Activated naive CD4-positive, alpha-beta T cell treated with anti-CD3 and anti-CD28 coated beads for 36 hours (primary cell): ENCODE measurements at regions not wholly inside any gene's neighbourhood (a gene's known extent, or its start where the extent isn't known, plus 50 kb on each side); places are given as distances from the start of the nearest gene placed in this dataset.
"Not testable (repeated sequence)": the region's sequence is repeated elsewhere in the genome, so short reads cannot be mapped to it uniquely, and the experiment has no call there.

Experiments used
- CTCF ChIA-PET: fragments of 350-600 bp; sonication (Branson Sonifier 250); formaldehyde crosslinking; loops from one replicate; lab custom pipeline; 2021; ENCODE audit warnings: antibody characterized with exemption; lab: Charles Lee
- DNase-seq: peaks from one replicate; pipeline ENCODE4 v3.0.0-alpha.2; 2020
- H3K27ac Mint-ChIP-seq: one replicate; pipeline ENCODE4 v1.8.0; 2021; ENCODE audit warnings: mild to moderate bottlenecking, mixed read lengths
- H3K27me3 Mint-ChIP-seq: one replicate; pipeline ENCODE4 v1.8.0; 2021; ENCODE audit warnings: low read depth, mixed read lengths
- H3K36me3 Mint-ChIP-seq: one replicate; pipeline ENCODE4 v1.8.0; 2021; ENCODE audit warnings: low read depth, mixed read lengths
- H3K4me1 Mint-ChIP-seq: one replicate; pipeline ENCODE4 v1.8.0; 2021; ENCODE audit warnings: low read depth, mixed read lengths
- H3K4me3 Mint-ChIP-seq: one replicate; pipeline ENCODE4 v1.8.0; 2021; ENCODE audit warnings: mild to moderate bottlenecking, moderate library complexity, mixed read lengths
- H3K9me3 Mint-ChIP-seq: one replicate; pipeline ENCODE4 v1.8.0; 2021; ENCODE audit warnings: mixed read lengths
- intact Hi-C: fragments of 100-400 bp; cut with micrococcal nuclease; formaldehyde crosslinking; loops from one replicate; pipeline ENCODE4 v1.15.1; 2023

- H3K4me1 Mint-ChIP-seq, result no peaks in the 10 kb centered on the region
Observed at GRCh38 chr18:73352546-73352945, 484.8 kb upstream of the NETO1 start.

GRCh38 chr18:73340135-73340977 lies 472.6 kb upstream of the NETO1 start:
- no peak for DNase-seq
- no peak overlapping the region for H3K27ac Mint-ChIP-seq
- H3K4me1 Mint-ChIP-seq, result no peaks in the 10 kb centered on the region
- H3K36me3 Mint-ChIP-seq, result no peaks in the 10 kb centered on the region
- intact Hi-C loops, result no loop called here
- no peaks in the 10 kb centered on the region for H3K9me3 Mint-ChIP-seq
- H3K4me3 Mint-ChIP-seq, result no peak overlapping the region
- CTCF ChIA-PET, result no interaction called here
- H3K27me3 Mint-ChIP-seq, result no peaks in the 10 kb centered on the region

More at GRCh38 chr18:73352546-73352945, 484.8 kb upstream of the NETO1 start:
- no peak overlapping the region for H3K27ac Mint-ChIP-seq
- CTCF ChIA-PET, result no interaction called here
- no peak overlapping the region for H3K4me3 Mint-ChIP-seq
- no peaks in the 10 kb centered on the region for H3K27me3 Mint-ChIP-seq
- no peak for DNase-seq
- intact Hi-C loops, result no loop called here
- no peaks in the 10 kb centered on the region for H3K36me3 Mint-ChIP-seq
- H3K9me3 Mint-ChIP-seq, result peaks cover 1% of the 10 kb centered on the region

- no peak for DNase-seq
- CTCF ChIA-PET, result no interaction called here
- Mint-ChIP-seq H3K9me3 (no peaks in the 10 kb centered on the region), H3K4me3 (no peak overlapping the region), H3K27me3 (no peaks in the 10 kb centered on the region), H3K36me3 (no peaks in the 10 kb centered on the region), H3K4me1 (no peaks in the 10 kb centered on the region), H3K27ac (no peak overlapping the region)
- intact Hi-C loops, result no loop called here
Observed at GRCh38 chr18:73331212-73331772, 463.5 kb upstream of the NETO1 start.

GRCh38 chr18:73330106-73330505 lies 462.3 kb upstream of the NETO1 start:
- DNase-seq, H3K4me1 Mint-ChIP-seq, H3K36me3 Mint-ChIP-seq, CTCF ChIA-PET, H3K9me3 Mint-ChIP-seq, H3K4me3 Mint-ChIP-seq, H3K27me3 Mint-ChIP-seq, H3K27ac Mint-ChIP-seq, intact Hi-C loops: not testable (repeated sequence)

- H3K36me3 Mint-ChIP-seq, DNase-seq, H3K4me1 Mint-ChIP-seq, intact Hi-C loops, CTCF ChIA-PET, H3K4me3 Mint-ChIP-seq, H3K27ac Mint-ChIP-seq, H3K9me3 Mint-ChIP-seq, H3K27me3 Mint-ChIP-seq: not testable (repeated sequence)
Observed at GRCh38 chr18:73324187-73324831, 456.5 kb upstream of the NETO1 start.

- peaks cover 2% of the 10 kb centered on the region for H3K9me3 Mint-ChIP-seq
- H3K4me3 Mint-ChIP-seq, result no peak overlapping the region
- CTCF ChIA-PET, result no interaction called here
- intact Hi-C loops, result no loop called here
- H3K27ac Mint-ChIP-seq, result no peak overlapping the region
- H3K4me1 Mint-ChIP-seq, result no peaks in the 10 kb centered on the region
- DNase-seq, result no peak
- H3K36me3 Mint-ChIP-seq, result no peaks in the 10 kb centered on the region
- H3K27me3 Mint-ChIP-seq, result no peaks in the 10 kb centered on the region
Observed at GRCh38 chr18:73318739-73319479, 451.1 kb upstream of the NETO1 start.

- H3K36me3 Mint-ChIP-seq, result no peaks in the 10 kb centered on the region
- H3K27me3 Mint-ChIP-seq, result no peaks in the 10 kb centered on the region
- H3K27ac Mint-ChIP-seq, result no peak overlapping the region
- H3K4me1 Mint-ChIP-seq, result no peaks in the 10 kb centered on the region
- DNase-seq, result no peak
- intact Hi-C loops, result no loop called here
- CTCF ChIA-PET, result no interaction called here
- no peak overlapping the region for H3K4me3 Mint-ChIP-seq
- H3K9me3 Mint-ChIP-seq, result peaks cover 2% of the 10 kb centered on the region
Observed at GRCh38 chr18:73316513-73316912, 448.7 kb upstream of the NETO1 start.

- CTCF ChIA-PET, result no interaction called here
- H3K27me3 Mint-ChIP-seq, result no peaks in the 10 kb centered on the region
- DNase-seq, result no peak
- peaks cover 4% of the 10 kb centered on the region for H3K9me3 Mint-ChIP-seq
- no peak overlapping the region for H3K4me3 Mint-ChIP-seq
- intact Hi-C loops, result no loop called here
- no peaks in the 10 kb centered on the region for H3K36me3 Mint-ChIP-seq
- no peak overlapping the region for H3K27ac Mint-ChIP-seq
- H3K4me1 Mint-ChIP-seq, result no peaks in the 10 kb centered on the region
Observed at GRCh38 chr18:73315381-73315780, 447.6 kb upstream of the NETO1 start.

GRCh38 chr18:73313476-73313875 lies 445.7 kb upstream of the NETO1 start:
- intact Hi-C loops, result no loop called here
- Mint-ChIP-seq H3K4me3 (no peak overlapping the region), H3K9me3 (peaks cover 5% of the 10 kb centered on the region), H3K27me3 (no peaks in the 10 kb centered on the region), H3K4me1 (no peaks in the 10 kb centered on the region), H3K27ac (no peak overlapping the region), H3K36me3 (no peaks in the 10 kb centered on the region)
- CTCF ChIA-PET, result no interaction called here
- DNase-seq, result no peak

GRCh38 chr18:73296686-73297085 lies 428.9 kb upstream of the NETO1 start:
- Mint-ChIP-seq H3K27me3 (no peaks in the 10 kb centered on the region), H3K27ac (no peak overlapping the region), H3K36me3 (no peaks in the 10 kb centered on the region), H3K9me3 (peaks cover 5% of the 10 kb centered on the region), H3K4me3 (no peak overlapping the region), H3K4me1 (no peaks in the 10 kb centered on the region)
- no peak for DNase-seq
- CTCF ChIA-PET, result no interaction called here
- intact Hi-C loops, result no loop called here

- Mint-ChIP-seq H3K27ac (no peak overlapping the region), H3K9me3 (peaks cover 5% of the 10 kb centered on the region), H3K4me3 (no peak overlapping the region), H3K27me3 (no peaks in the 10 kb centered on the region), H3K4me1 (no peaks in the 10 kb centered on the region), H3K36me3 (no peaks in the 10 kb centered on the region)
- CTCF ChIA-PET, result no interaction called here
- intact Hi-C loops, result no loop called here
- DNase-seq, result no peak
Observed at GRCh38 chr18:73292156-73292555, 424.4 kb upstream of the NETO1 start.

GRCh38 chr18:73288813-73289212 lies 421.0 kb upstream of the NETO1 start:
- no peaks in the 10 kb centered on the region for H3K36me3 Mint-ChIP-seq
- no peak for DNase-seq
- H3K9me3 Mint-ChIP-seq, result peaks cover 1% of the 10 kb centered on the region
- CTCF ChIA-PET, result no interaction called here
- no peak overlapping the region for H3K27ac Mint-ChIP-seq
- intact Hi-C loops, result no loop called here
- no peaks in the 10 kb centered on the region for H3K27me3 Mint-ChIP-seq
- H3K4me1 Mint-ChIP-seq, result no peaks in the 10 kb centered on the region
- H3K4me3 Mint-ChIP-seq, result no peak overlapping the region
